IMR-90 (cell line): ENCODE measurements at regions not wholly inside any gene's neighbourhood (a gene's known extent, or its start where the extent isn't known, plus 50 kb on each side); places are given as distances from the start of the nearest gene placed in this dataset.

Experiments
- CEBPB ChIP-seq: IDR thresholded peaks from 2 replicates; pipeline ENCODE4 v1.6.1; 2012; ENCODE audit warnings: low read depth, low read length, improper control_type of control experiment
- CHD1 ChIP-seq: IDR thresholded peaks from 2 replicates; pipeline ENCODE4 v1.6.1; 2012; ENCODE audit warnings: low read depth, low read length, improper control_type of control experiment
- FOS ChIP-seq: fragments of 150-350 bp; IDR thresholded peaks from 2 replicates; pipeline ENCODE4 v1.6.1; 2016; ENCODE audit warnings: low read depth, low read length
- MAZ ChIP-seq: IDR thresholded peaks from 2 replicates; pipeline ENCODE4 v1.6.1; 2012; ENCODE audit warnings: low read depth, mild to moderate bottlenecking, low read length, improper control_type of control experiment, moderate library complexity, borderline replicate concordance
- MXI1 ChIP-seq: IDR thresholded peaks from 2 replicates; pipeline ENCODE4 v1.6.1; 2012; ENCODE audit warnings: low read depth, mild to moderate bottlenecking, low read length, moderate library complexity, borderline replicate concordance
- NFE2L2 ChIP-seq: fragments of 150-350 bp; IDR thresholded peaks from 2 replicates; pipeline ENCODE4 v1.6.1; 2016; ENCODE audit warnings: low read depth, mild to moderate bottlenecking, low read length
- POLR2A ChIP-seq: IDR thresholded peaks from 2 replicates; pipeline ENCODE4 v1.6.1; 2012; ENCODE audit warnings: mild to moderate bottlenecking, low read depth, low read length
- RAD21 ChIP-seq: IDR thresholded peaks from 2 replicates; pipeline ENCODE4 v1.6.1; 2012; ENCODE audit warnings: low read length, improper control_type of control experiment
- RCOR1 ChIP-seq: IDR thresholded peaks from 2 replicates; pipeline ENCODE4 v1.6.1; 2012; ENCODE audit warnings: mild to moderate bottlenecking, low read length, improper control_type of control experiment; ENCODE audit not compliant: insufficient replicate concordance
- RFX5 ChIP-seq: IDR thresholded peaks from 2 replicates; pipeline ENCODE4 v1.8.0; 2012; ENCODE audit warnings: low read depth, mild to moderate bottlenecking, low read length, moderate library complexity
- SMC3 ChIP-seq: fragments of 150-350 bp; IDR thresholded peaks from 2 replicates; pipeline ENCODE4 v1.6.1; 2016; ENCODE audit warnings: low read depth, mild to moderate bottlenecking, antibody characterized with exemption, low read length, moderate library complexity
- TF ChIP-seq, protein P1 (sequence below): conservative IDR thresholded peaks from 2 replicates; pipeline ENCODE4 v1.5.1; 2012; ENCODE audit warnings: mild to moderate bottlenecking, low read depth, low read length, improper control_type of control experiment
- TF ChIP-seq, protein P2 (sequence below): fragments of 150-350 bp; IDR thresholded peaks from 2 replicates; pipeline ENCODE4 v1.6.1; 2016; ENCODE audit warnings: low read depth, mild to moderate bottlenecking, low read length, moderate library complexity, borderline replicate concordance
- TF ChIP-seq, protein P3 (sequence below): fragments of 150-350 bp; IDR thresholded peaks from 2 replicates; pipeline ENCODE4 v1.6.1; 2017; ENCODE audit warnings: mild to moderate bottlenecking, antibody characterized with exemption, low read length, low read depth

DNA sequence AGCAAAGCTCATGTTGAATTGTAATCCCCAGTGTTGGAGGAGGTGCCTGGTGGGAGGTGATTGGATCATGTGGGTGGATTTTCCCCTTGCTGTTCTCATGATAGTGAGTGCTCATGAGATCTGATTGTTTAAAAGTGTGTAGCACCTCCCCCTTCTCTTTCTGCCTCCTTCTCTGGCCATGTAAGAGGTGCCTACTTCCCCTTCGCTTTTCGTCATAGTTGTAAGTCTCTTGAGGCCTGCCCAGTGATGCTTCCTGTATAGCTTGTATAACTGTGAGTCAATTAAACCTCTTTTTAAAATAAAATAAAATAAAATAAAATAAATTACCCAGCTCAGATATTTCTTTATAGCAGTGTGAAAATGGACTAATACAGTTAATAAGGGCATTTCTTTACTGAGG is 1025.7 kb downstream of the PLA2G4A start:
- TF ChIP-seq POLR2A (no peak), SMC3 (no peak), RAD21 (no peak), MAZ (no peak), RFX5 (no peak), CHD1 (no peak), RCOR1 (no peak), CEBPB (no peak), NFE2L2 (no peak), MXI1 (no peak), FOS (no peak)
- TF ChIP-seq, protein P1, sequence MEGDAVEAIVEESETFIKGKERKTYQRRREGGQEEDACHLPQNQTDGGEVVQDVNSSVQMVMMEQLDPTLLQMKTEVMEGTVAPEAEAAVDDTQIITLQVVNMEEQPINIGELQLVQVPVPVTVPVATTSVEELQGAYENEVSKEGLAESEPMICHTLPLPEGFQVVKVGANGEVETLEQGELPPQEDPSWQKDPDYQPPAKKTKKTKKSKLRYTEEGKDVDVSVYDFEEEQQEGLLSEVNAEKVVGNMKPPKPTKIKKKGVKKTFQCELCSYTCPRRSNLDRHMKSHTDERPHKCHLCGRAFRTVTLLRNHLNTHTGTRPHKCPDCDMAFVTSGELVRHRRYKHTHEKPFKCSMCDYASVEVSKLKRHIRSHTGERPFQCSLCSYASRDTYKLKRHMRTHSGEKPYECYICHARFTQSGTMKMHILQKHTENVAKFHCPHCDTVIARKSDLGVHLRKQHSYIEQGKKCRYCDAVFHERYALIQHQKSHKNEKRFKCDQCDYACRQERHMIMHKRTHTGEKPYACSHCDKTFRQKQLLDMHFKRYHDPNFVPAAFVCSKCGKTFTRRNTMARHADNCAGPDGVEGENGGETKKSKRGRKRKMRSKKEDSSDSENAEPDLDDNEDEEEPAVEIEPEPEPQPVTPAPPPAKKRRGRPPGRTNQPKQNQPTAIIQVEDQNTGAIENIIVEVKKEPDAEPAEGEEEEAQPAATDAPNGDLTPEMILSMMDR = no peak
- TF ChIP-seq, protein P2, sequence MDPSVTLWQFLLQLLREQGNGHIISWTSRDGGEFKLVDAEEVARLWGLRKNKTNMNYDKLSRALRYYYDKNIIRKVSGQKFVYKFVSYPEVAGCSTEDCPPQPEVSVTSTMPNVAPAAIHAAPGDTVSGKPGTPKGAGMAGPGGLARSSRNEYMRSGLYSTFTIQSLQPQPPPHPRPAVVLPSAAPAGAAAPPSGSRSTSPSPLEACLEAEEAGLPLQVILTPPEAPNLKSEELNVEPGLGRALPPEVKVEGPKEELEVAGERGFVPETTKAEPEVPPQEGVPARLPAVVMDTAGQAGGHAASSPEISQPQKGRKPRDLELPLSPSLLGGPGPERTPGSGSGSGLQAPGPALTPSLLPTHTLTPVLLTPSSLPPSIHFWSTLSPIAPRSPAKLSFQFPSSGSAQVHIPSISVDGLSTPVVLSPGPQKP = no peak
- TF ChIP-seq, protein P3, sequence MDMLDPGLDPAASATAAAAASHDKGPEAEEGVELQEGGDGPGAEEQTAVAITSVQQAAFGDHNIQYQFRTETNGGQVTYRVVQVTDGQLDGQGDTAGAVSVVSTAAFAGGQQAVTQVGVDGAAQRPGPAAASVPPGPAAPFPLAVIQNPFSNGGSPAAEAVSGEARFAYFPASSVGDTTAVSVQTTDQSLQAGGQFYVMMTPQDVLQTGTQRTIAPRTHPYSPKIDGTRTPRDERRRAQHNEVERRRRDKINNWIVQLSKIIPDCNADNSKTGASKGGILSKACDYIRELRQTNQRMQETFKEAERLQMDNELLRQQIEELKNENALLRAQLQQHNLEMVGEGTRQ = no peak
